ENCODE measurements at regions not wholly inside any gene's neighbourhood (a gene's known extent, or its start where the extent isn't known, plus 50 kb on each side); places are given as distances from the start of the nearest gene placed in this dataset.

GRCh38 chr16:47916266-47916665 lies 239.5 kb downstream of the ABCC12 start:
- BruUV-seq (replicated peaks) = no TSS peak
- Histone ChIP-seq H3K4me1 (ENCODE audit: control insufficient read depth, insufficient read depth, low read length) (no peaks in the 10 kb centered on the region), H3K27ac (ENCODE audit: low read length) (no peak overlapping the region), H3K36me3 (ENCODE audit: control insufficient read depth, insufficient read depth, low read length) (no peaks in the 10 kb centered on the region), H3K4me3 (ENCODE audit: low read depth in 2 of 2, low read length in 2 of 2) (no peak overlapping the region), H3K27me3 (ENCODE audit: control insufficient read depth, insufficient read depth, low read length) (no peaks in the 10 kb centered on the region), H3K9me3 (ENCODE audit: control insufficient read depth, insufficient read depth, low read depth, low read length) (no peaks in the 10 kb centered on the region)
- POLR2A ChIA-PET = no interaction called here
- CTCF ChIA-PET = no interaction called here
- DNase-seq (ENCODE audit: low read depth, low spot score) (no peak), ATAC-seq (no peak)
- in situ Hi-C loops (cut with HindIII; ENCODE audit: low pct_unique_long_range_greater_than_20kb, low sequenced_read_pairs) (no loop called here), intact Hi-C loops (cut with micrococcal nuclease; ENCODE audit: unreplicated experiment) (no loop called here)
- TF ChIP-seq REST (IDR thresholded peaks at IDR 0.05; ENCODE audit: insufficient read depth in 1 of 2, low read depth in 2 of 2, low read length in 1 of 2) = no peak
- no peak for TF ChIP-seq CTCF (IDR thresholded peaks at IDR 0.05)
- no peak for TF ChIP-seq TCF7L2 (IDR thresholded peaks at IDR 0.05; ENCODE audit: low read depth, low read length)
- no peak for TF ChIP-seq SIN3A (IDR thresholded peaks at IDR 0.05; ENCODE audit: borderline replicate concordance, insufficient read depth, low read depth, low read length)
- no peak for TF ChIP-seq POLR2AphosphoS5 (IDR thresholded peaks at IDR 0.05; ENCODE audit: low read depth, low read length)

GRCh38 chr16:47907109-47907508 lies 248.7 kb downstream of the ABCC12 start:
- no peak overlapping the region for H3K4me3 ChIP-seq (ENCODE audit: low read depth in 2 of 2, low read length in 2 of 2)
- ChIA-PET POLR2A (no interaction called here), CTCF (interaction anchor here (0.5 kb wide), 1 partner anchor 242 kb away, joined by 7 read pairs; no protein-coding TSS in a partner anchor)
- BruUV-seq (replicated peaks) = no TSS peak
- H3K27me3 ChIP-seq (ENCODE audit: control insufficient read depth, insufficient read depth, low read length) = no peaks in the 10 kb centered on the region
- intact Hi-C loops (cut with micrococcal nuclease; ENCODE audit: unreplicated experiment) (no loop called here), in situ Hi-C loops (cut with HindIII; ENCODE audit: low pct_unique_long_range_greater_than_20kb, low sequenced_read_pairs) (no loop called here)
- no peak for TF ChIP-seq POLR2AphosphoS5 (IDR thresholded peaks at IDR 0.05; ENCODE audit: low read depth, low read length)
- TF ChIP-seq TCF7L2 (IDR thresholded peaks at IDR 0.05; ENCODE audit: low read depth, low read length) = no peak
- no peak for TF ChIP-seq CTCF (IDR thresholded peaks at IDR 0.05)
- TF ChIP-seq SIN3A (IDR thresholded peaks at IDR 0.05; ENCODE audit: borderline replicate concordance, insufficient read depth, low read depth, low read length) = no peak
- no peak for TF ChIP-seq REST (IDR thresholded peaks at IDR 0.05; ENCODE audit: insufficient read depth in 1 of 2, low read depth in 2 of 2, low read length in 1 of 2)
- no peaks in the 10 kb centered on the region for H3K9me3 ChIP-seq (ENCODE audit: control insufficient read depth, insufficient read depth, low read depth, low read length)
- no peak overlapping the region for H3K27ac ChIP-seq (ENCODE audit: low read length)
- ATAC-seq = no peak
- H3K36me3 ChIP-seq (ENCODE audit: control insufficient read depth, insufficient read depth, low read length) = no peaks in the 10 kb centered on the region
- H3K4me1 ChIP-seq (ENCODE audit: control insufficient read depth, insufficient read depth, low read length) = no peaks in the 10 kb centered on the region
- DNase-seq (ENCODE audit: low read depth, low spot score) = no peak
